HEK293 (cell line): ENCODE measurements at regions not wholly inside any gene's neighbourhood (a gene's known extent, or its start where the extent isn't known, plus 50 kb on each side); places are given as distances from the start of the nearest gene placed in this dataset.

Experiments used
- GLIS1 ChIP-seq: fragments of 450-650 bp; formaldehyde crosslinking; IDR thresholded peaks from 2 replicates; pipeline ENCODE4 v1.5.1; 2016; ENCODE audit warnings: missing biosample characterization, missing genetic modification characterization
- ZBTB1 ChIP-seq: fragments of 450-650 bp; formaldehyde crosslinking; IDR thresholded peaks from 2 replicates; pipeline ENCODE4 v1.5.1; 2016; ENCODE audit warnings: missing biosample characterization, missing genetic modification characterization
- TF ChIP-seq, protein P1 (sequence below): fragments of 450-650 bp; formaldehyde crosslinking; IDR thresholded peaks from 2 replicates; pipeline ENCODE4 v1.5.1; 2016; ENCODE audit warnings: missing biosample characterization, missing genetic modification characterization

DNA sequence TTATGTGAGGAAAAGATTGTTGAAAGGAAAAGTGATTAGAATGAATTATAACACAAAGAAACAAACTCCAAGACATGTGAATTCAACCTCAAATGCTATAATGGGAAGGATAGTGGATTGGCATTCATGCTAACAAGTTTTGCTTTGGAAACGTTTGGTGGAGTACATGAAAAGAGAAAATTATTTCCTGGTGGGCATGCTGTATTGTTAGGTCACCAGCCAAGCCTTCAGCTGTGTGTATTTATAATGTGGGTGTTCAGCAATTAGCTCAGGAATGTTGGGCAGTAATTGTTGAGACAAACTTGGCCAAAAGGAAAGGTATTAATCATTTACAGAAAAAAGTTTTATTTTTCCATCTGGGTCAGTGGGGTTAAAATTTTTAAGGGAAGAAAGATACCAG lies 198.9 kb upstream of the ARSJ start:
- TF ChIP-seq ZBTB1 (no peak), GLIS1 (tag by site-specific recombination) (no peak)
- TF ChIP-seq, protein P1, sequence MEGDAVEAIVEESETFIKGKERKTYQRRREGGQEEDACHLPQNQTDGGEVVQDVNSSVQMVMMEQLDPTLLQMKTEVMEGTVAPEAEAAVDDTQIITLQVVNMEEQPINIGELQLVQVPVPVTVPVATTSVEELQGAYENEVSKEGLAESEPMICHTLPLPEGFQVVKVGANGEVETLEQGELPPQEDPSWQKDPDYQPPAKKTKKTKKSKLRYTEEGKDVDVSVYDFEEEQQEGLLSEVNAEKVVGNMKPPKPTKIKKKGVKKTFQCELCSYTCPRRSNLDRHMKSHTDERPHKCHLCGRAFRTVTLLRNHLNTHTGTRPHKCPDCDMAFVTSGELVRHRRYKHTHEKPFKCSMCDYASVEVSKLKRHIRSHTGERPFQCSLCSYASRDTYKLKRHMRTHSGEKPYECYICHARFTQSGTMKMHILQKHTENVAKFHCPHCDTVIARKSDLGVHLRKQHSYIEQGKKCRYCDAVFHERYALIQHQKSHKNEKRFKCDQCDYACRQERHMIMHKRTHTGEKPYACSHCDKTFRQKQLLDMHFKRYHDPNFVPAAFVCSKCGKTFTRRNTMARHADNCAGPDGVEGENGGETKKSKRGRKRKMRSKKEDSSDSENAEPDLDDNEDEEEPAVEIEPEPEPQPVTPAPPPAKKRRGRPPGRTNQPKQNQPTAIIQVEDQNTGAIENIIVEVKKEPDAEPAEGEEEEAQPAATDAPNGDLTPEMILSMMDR (tag by site-specific recombination) = no peak
